HG03025 (cell line): ENCODE measurements at regions not wholly inside any gene's neighbourhood (a gene's known extent, or its start where the extent isn't known, plus 50 kb on each side); places are given as distances from the start of the nearest gene placed in this dataset.

ENCODE experiments used
- ATAC-seq: cut with Tn5 transposase; IDR thresholded peaks from one replicate; pipeline ENCODE4 v1.9.1; 2021; ENCODE audit warnings: mild to moderate bottlenecking, moderate library complexity; ENCODE audit not compliant: unreplicated experiment, low FRiP score

GRCh38 chr1:229815961-229816360 lies 189.9 kb downstream of the URB2 start:
- no peak for ATAC-seq

- no peak for ATAC-seq
Measured at GRCh38 chr1:229817936-229818335, 191.9 kb downstream of the URB2 start.

- ATAC-seq: no peak
Measured at GRCh38 chr1:229819091-229819490, 193.0 kb downstream of the URB2 start.

- no peak for ATAC-seq
Measured at GRCh38 chr1:229822026-229822425, 196.0 kb downstream of the URB2 start.

GRCh38 chr1:229825042-229825441 lies 199.0 kb downstream of the URB2 start:
- no peak for ATAC-seq

- ATAC-seq: no peak
Measured at GRCh38 chr1:229828461-229828860, 202.4 kb downstream of the URB2 start.

GRCh38 chr1:229832695-229833094 lies 206.6 kb downstream of the URB2 start:
- no peak for ATAC-seq

- no peak for ATAC-seq
Measured at GRCh38 chr1:229834230-229834629, 208.2 kb downstream of the URB2 start.

GRCh38 chr1:229835226-229835625 lies 209.2 kb downstream of the URB2 start:
- ATAC-seq: no peak

GRCh38 chr1:229836324-229836723 lies 210.3 kb downstream of the URB2 start:
- no peak for ATAC-seq

- no peak for ATAC-seq
Measured at GRCh38 chr1:229838204-229838603, 212.2 kb downstream of the URB2 start.

GRCh38 chr1:229839800-229840199 lies 213.8 kb downstream of the URB2 start:
- ATAC-seq: no peak

GRCh38 chr1:229841230-229841629 lies 215.2 kb downstream of the URB2 start:
- no peak for ATAC-seq

- no peak for ATAC-seq
Measured at GRCh38 chr1:229842302-229843255, 216.5 kb downstream of the URB2 start.

GRCh38 chr1:229843627-229844238 lies 217.7 kb downstream of the URB2 start:
- ATAC-seq: no peak

- no peak for ATAC-seq
Measured at GRCh38 chr1:229844675-229845074, 218.6 kb downstream of the URB2 start.

- no peak for ATAC-seq
Measured at GRCh38 chr1:229845410-229846138, 219.5 kb downstream of the URB2 start.

GRCh38 chr1:229846351-229846750 lies 220.3 kb downstream of the URB2 start:
- ATAC-seq: no peak

GRCh38 chr1:229848752-229849677 lies 218.0 kb upstream of the GALNT2 start:
- ATAC-seq: no peak

- ATAC-seq: no peak
Measured at GRCh38 chr1:229851511-229851910, 215.5 kb upstream of the GALNT2 start.
